Activated T-cell treated with anti-CD3 and anti-CD28 coated beads, Interleukin-2, amount 50 U/mL, for 4 hours (primary cell): ENCODE measurements at regions not wholly inside any gene's neighbourhood (a gene's known extent, or its start where the extent isn't known, plus 50 kb on each side); places are given as distances from the start of the nearest gene placed in this dataset.
"Not testable (repeated sequence)": the region's sequence is repeated elsewhere in the genome, so short reads cannot be mapped to it uniquely, and the experiment has no call there.

ENCODE experiments used
- ATAC-seq, 2 donors: fragments of 200-7000 bp; cut with Tn5 transposase; one replicate each; pipeline ENCODE4 v1.10.0; 2021
- DNase-seq: peaks from one replicate; pipeline ENCODE4 v3.0.0-alpha.2; 2020
- H3K27me3 Mint-ChIP-seq: one replicate; pipeline ENCODE4 v1.8.0; 2021; ENCODE audit warnings: low read depth, mixed read lengths
- H3K36me3 Mint-ChIP-seq: one replicate; pipeline ENCODE4 v1.8.0; 2022; ENCODE audit warnings: mixed read lengths; ENCODE audit not compliant: insufficient read depth
- H3K4me1 Mint-ChIP-seq: one replicate; pipeline ENCODE4 v1.8.0; 2021; ENCODE audit warnings: low read depth, mixed read lengths
- H3K4me3 Mint-ChIP-seq: one replicate; pipeline ENCODE4 v1.8.0; 2021; ENCODE audit warnings: mild to moderate bottlenecking, moderate library complexity, mixed read lengths
- H3K9me3 Mint-ChIP-seq: one replicate; pipeline ENCODE4 v1.8.0; 2021; ENCODE audit warnings: mixed read lengths

- Mint-ChIP-seq H3K36me3 (no peaks in the 10 kb centered on the region), H3K27me3 (no peaks in the 10 kb centered on the region), H3K4me1 (no peaks in the 10 kb centered on the region), H3K4me3 (no peak overlapping the region), H3K9me3 (peaks cover 2% of the 10 kb centered on the region)
- ATAC-seq (no peak), DNase-seq (no peak)
Measured at GRCh38 chr1:79741720-79742421, 735.3 kb upstream of the ADGRL4 start.

DNA sequence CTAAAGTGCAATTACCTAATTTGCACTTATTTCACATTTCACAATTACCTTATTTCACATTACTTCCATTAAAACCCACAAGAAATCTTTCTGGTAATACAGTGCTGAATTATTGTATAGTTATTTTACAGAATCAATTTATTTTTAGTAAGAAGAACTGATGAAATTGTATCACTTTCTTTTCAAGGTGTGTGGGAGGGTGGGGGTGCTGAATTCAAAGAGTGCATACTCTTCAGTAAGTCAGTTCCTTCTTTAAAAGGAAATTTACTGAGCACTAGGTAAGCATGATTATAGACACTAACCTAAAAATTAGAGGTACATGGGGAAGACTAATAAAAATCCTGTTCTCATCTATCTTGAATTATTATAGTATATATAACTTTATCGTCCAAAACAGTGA, 731.6 kb upstream of the ADGRL4 start:
- ATAC-seq (no peak), DNase-seq (no peak)
- H3K9me3 Mint-ChIP-seq: peaks cover 9% of the 10 kb centered on the region
- no peaks in the 10 kb centered on the region for H3K4me1 Mint-ChIP-seq
- no peaks in the 10 kb centered on the region for H3K36me3 Mint-ChIP-seq
- H3K4me3 Mint-ChIP-seq: no peak overlapping the region
- no peaks in the 10 kb centered on the region for H3K27me3 Mint-ChIP-seq

GRCh38 chr1:79737193-79737592, 730.7 kb upstream of the ADGRL4 start:
- Mint-ChIP-seq H3K4me1 (no peaks in the 10 kb centered on the region), H3K9me3 (peaks cover 9% of the 10 kb centered on the region), H3K4me3 (no peak overlapping the region), H3K36me3 (no peaks in the 10 kb centered on the region), H3K27me3 (no peaks in the 10 kb centered on the region)
- ATAC-seq (no peak), DNase-seq (no peak)

DNA sequence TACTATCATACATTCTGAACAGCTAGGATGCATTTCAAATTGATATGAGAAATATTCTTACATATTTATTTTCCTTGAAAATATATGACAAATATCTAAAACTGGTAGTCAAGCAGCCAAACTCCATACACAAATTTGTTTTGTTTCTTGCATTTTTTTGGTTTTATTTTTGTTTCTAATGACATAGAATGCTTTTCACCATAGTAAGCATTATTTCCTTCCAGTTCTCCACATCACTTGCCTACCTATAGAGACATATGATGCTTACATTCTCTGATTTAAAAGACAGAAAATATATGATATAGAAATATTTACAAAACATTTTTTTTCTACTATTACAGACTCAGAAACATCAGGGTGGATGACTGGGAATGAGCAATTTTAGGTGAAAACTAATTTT, 726.4 kb upstream of the ADGRL4 start:
- Mint-ChIP-seq H3K4me1 (no peaks in the 10 kb centered on the region), H3K9me3 (peaks cover 19% of the 10 kb centered on the region), H3K36me3 (no peaks in the 10 kb centered on the region), H3K27me3 (no peaks in the 10 kb centered on the region), H3K4me3 (no peak overlapping the region)
- no peak for DNase-seq
- no peak for ATAC-seq

- Mint-ChIP-seq H3K4me3 (no peak overlapping the region), H3K9me3 (peaks cover 20% of the 10 kb centered on the region), H3K4me1 (no peaks in the 10 kb centered on the region), H3K36me3 (no peaks in the 10 kb centered on the region), H3K27me3 (no peaks in the 10 kb centered on the region)
- ATAC-seq (no peak), DNase-seq (no peak)
Measured at GRCh38 chr1:79726911-79727310, 720.4 kb upstream of the ADGRL4 start.

- Mint-ChIP-seq H3K4me1 (no peaks in the 10 kb centered on the region), H3K9me3 (peaks cover 20% of the 10 kb centered on the region), H3K36me3 (no peaks in the 10 kb centered on the region), H3K27me3 (no peaks in the 10 kb centered on the region), H3K4me3 (no peak overlapping the region)
- no peak for DNase-seq
- ATAC-seq: no peak
Measured at GRCh38 chr1:79726321-79726720, 719.8 kb upstream of the ADGRL4 start.

GRCh38 chr1:79716447-79716846, 709.9 kb upstream of the ADGRL4 start:
- Mint-ChIP-seq H3K4me1 (no peaks in the 10 kb centered on the region), H3K36me3 (no peaks in the 10 kb centered on the region), H3K27me3 (no peaks in the 10 kb centered on the region), H3K4me3 (no peak overlapping the region), H3K9me3 (peaks cover 24% of the 10 kb centered on the region)
- DNase-seq (no peak), ATAC-seq (no peak)

DNA sequence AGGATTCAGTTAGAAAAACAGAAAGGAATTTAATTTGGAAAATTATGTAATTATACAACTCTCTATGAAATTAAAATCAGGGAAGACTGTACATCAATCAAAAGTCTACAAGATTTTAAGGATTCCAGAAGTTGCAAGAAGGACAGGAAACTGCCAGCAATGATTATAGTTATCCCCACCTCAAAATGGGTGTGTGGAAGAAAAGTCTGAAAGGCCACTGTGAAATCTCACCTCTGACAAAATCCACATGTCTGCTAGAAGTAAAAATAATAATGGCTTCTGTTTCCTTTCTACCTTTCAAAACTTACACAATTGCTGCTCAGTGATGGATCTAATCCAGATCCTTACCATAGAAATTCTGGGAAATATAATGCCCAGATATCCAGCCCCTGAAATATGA, 708.1 kb upstream of the ADGRL4 start:
- no peaks in the 10 kb centered on the region for H3K27me3 Mint-ChIP-seq
- H3K36me3 Mint-ChIP-seq: no peaks in the 10 kb centered on the region
- no peak for ATAC-seq
- no peaks in the 10 kb centered on the region for H3K4me1 Mint-ChIP-seq
- no peak overlapping the region for H3K4me3 Mint-ChIP-seq
- no peak for DNase-seq
- peaks cover 17% of the 10 kb centered on the region for H3K9me3 Mint-ChIP-seq

GRCh38 chr1:79711001-79711431, 704.5 kb upstream of the ADGRL4 start:
- H3K9me3 Mint-ChIP-seq: peaks cover 9% of the 10 kb centered on the region
- H3K4me3 Mint-ChIP-seq: no peak overlapping the region
- DNase-seq (no peak), ATAC-seq (no peak)
- H3K27me3 Mint-ChIP-seq: no peaks in the 10 kb centered on the region
- H3K36me3 Mint-ChIP-seq: no peaks in the 10 kb centered on the region
- H3K4me1 Mint-ChIP-seq: no peaks in the 10 kb centered on the region

- H3K9me3 Mint-ChIP-seq: peaks cover 9% of the 10 kb centered on the region
- H3K36me3 Mint-ChIP-seq: no peaks in the 10 kb centered on the region
- H3K4me1 Mint-ChIP-seq: no peaks in the 10 kb centered on the region
- H3K27me3 Mint-ChIP-seq: no peaks in the 10 kb centered on the region
- no peak for DNase-seq
- no peak overlapping the region for H3K4me3 Mint-ChIP-seq
- ATAC-seq: no peak
Measured at GRCh38 chr1:79708646-79709265, 702.2 kb upstream of the ADGRL4 start.

DNA sequence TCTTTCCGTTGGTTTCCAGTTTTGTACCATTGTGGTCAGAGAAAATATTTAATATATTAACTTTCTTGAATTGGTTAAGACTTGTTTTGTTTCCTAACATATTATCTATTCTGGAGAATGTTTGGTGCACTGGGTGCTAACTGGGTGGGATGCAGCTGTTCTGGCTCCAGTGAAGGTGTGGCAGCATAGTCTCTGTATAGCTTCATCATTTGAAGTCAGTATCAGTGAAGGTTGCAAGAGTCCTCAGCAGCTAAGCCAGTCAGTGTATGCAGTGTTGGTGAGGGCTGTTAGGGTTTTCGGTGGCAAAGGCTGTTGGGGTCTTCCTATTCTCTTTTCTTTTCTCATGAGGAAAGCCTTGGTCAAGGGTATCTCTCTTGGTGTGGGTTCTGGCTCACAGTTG, 698.7 kb upstream of the ADGRL4 start:
- peaks cover 8% of the 10 kb centered on the region for H3K9me3 Mint-ChIP-seq
- H3K27me3 Mint-ChIP-seq: no peaks in the 10 kb centered on the region

DNA sequence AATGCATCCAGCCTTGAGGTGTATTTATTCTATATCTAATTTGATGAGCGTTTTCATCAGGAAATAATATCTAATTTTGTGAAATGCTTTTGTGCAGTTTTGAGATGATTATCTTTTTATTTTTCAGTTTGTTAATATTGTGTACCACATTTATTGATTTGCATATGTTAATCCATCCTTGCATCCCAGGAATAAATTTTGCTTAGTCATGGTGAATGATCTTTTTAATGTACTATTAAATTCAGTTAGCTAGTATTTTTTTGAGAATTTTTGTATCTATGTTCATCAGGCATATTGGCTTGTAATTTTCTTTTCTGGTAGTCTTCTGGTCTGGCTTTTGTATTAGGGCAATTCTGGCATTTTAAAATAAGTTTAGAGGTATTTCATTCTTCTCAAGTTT, 697.5 kb upstream of the ADGRL4 start:
- no peaks in the 10 kb centered on the region for H3K27me3 Mint-ChIP-seq
- ATAC-seq (no peak), DNase-seq (no peak)
- H3K4me3 Mint-ChIP-seq: no peak overlapping the region
- no peaks in the 10 kb centered on the region for H3K4me1 Mint-ChIP-seq
- peaks cover 8% of the 10 kb centered on the region for H3K9me3 Mint-ChIP-seq
- H3K36me3 Mint-ChIP-seq: no peaks in the 10 kb centered on the region

More for the DNA sequence above, 698.7 kb upstream of the ADGRL4 start:
- DNase-seq (no peak), ATAC-seq (no peak)
- no peak overlapping the region for H3K4me3 Mint-ChIP-seq
- H3K4me1 Mint-ChIP-seq: no peaks in the 10 kb centered on the region
- H3K36me3 Mint-ChIP-seq: no peaks in the 10 kb centered on the region

GRCh38 chr1:79702336-79702999, 695.9 kb upstream of the ADGRL4 start:
- H3K4me3 Mint-ChIP-seq, H3K4me1 Mint-ChIP-seq, DNase-seq, H3K36me3 Mint-ChIP-seq, ATAC-seq, H3K27me3 Mint-ChIP-seq: not testable (repeated sequence)
- peaks cover 15% of the 10 kb centered on the region for H3K9me3 Mint-ChIP-seq

DNA sequence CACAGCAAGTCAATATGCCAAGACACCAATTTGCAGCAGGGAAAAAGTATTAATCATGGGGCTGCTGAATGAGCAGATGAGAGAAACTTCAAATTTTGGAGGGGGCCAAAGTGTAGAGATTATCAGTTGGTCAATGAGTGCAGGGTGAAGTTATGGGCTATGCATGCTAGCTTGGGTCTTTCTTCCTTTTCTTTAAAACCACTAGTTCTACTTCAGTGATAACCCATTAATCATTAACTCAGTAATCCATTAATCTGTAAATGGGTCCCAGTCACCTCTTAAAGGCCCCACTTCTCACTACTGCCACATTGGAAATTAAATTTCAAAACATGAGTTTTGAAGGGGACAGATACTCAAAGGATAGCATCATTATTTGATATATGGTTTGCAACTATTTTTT, 688.6 kb upstream of the ADGRL4 start:
- Mint-ChIP-seq H3K27me3 (no peaks in the 10 kb centered on the region), H3K4me1 (no peaks in the 10 kb centered on the region)

GRCh38 chr1:79694241-79694640, 687.7 kb upstream of the ADGRL4 start:
- Mint-ChIP-seq H3K36me3 (no peaks in the 10 kb centered on the region), H3K4me1 (no peaks in the 10 kb centered on the region), H3K4me3 (no peak overlapping the region), H3K27me3 (no peaks in the 10 kb centered on the region), H3K9me3 (peaks cover 8% of the 10 kb centered on the region)
- DNase-seq (no peak), ATAC-seq (no peak)

More for the DNA sequence above, 688.6 kb upstream of the ADGRL4 start:
- ATAC-seq (no peak), DNase-seq (no peak)
- H3K4me3 Mint-ChIP-seq: no peak overlapping the region
- H3K36me3 Mint-ChIP-seq: no peaks in the 10 kb centered on the region
- peaks cover 8% of the 10 kb centered on the region for H3K9me3 Mint-ChIP-seq
